ENCODE measurements at regions not wholly inside any gene's neighbourhood (a gene's known extent, or its start where the extent isn't known, plus 50 kb on each side); places are given as distances from the start of the nearest gene placed in this dataset.

- TF ChIP-seq POLR2AphosphoS5 (IDR thresholded peaks at IDR 0.05; ENCODE audit: low read depth, low read length) = no peak
- no peak for TF ChIP-seq CTCF (IDR thresholded peaks at IDR 0.05)
- TF ChIP-seq SIN3A (IDR thresholded peaks at IDR 0.05; ENCODE audit: borderline replicate concordance, insufficient read depth, low read depth, low read length) = no peak
- TF ChIP-seq REST (IDR thresholded peaks at IDR 0.05; ENCODE audit: insufficient read depth in 1 of 2, low read depth in 2 of 2, low read length in 1 of 2) = no peak
Observed at GRCh38 chr5:58232130-58232529, 227.8 kb downstream of the PLK2 start.

Measured in Panc1 (cell line).